ENCODE measurements at regions not wholly inside any gene's neighbourhood (a gene's known extent, or its start where the extent isn't known, plus 50 kb on each side); places are given as distances from the start of the nearest gene placed in this dataset.

- TF ChIP-seq CTCF (IDR thresholded peaks at IDR 0.05) (no peak), POLR2AphosphoS5 (IDR thresholded peaks at IDR 0.05) (no peak), EP300 (IDR thresholded peaks at IDR 0.05) (no peak)
These were observed 559.6 kb upstream of the GRAMD2B start for GRCh38 chr5:125863579-125863978.

Measured in sigmoid colon (tissue), 4 donors.